SK-N-SH (cell line): ENCODE measurements at regions not wholly inside any gene's neighbourhood (a gene's known extent, or its start where the extent isn't known, plus 50 kb on each side); places are given as distances from the start of the nearest gene placed in this dataset.

Source experiments
- CTCF ChIA-PET: fragments of 300-600, 350-600 bp; formaldehyde crosslinking; extraction: SDS; loops from one replicate; lab custom pipeline; 2021; lab: Yijun Ruan, JAX
- POLR2A ChIA-PET: fragments of 350-600 bp; sonication (Branson Sonifier 250); formaldehyde crosslinking; extraction: SDS; loops from one replicate; lab custom pipeline; 2020; ENCODE audit warnings: antibody characterized with exemption, inconsistent platforms; lab: Yijun Ruan, JAX
- DNase-seq: peaks from one replicate; pipeline ENCODE4 v3.0.0; 2012
- H2AFZ ChIP-seq: fragments of 200-600 bp; sonication (generic); 2 replicates; pipeline ENCODE4 v1.8.1; 2016; ENCODE audit warnings: antibody characterized with exemption, mild to moderate bottlenecking, low read depth
- H3F3A ChIP-seq: fragments of 200-600 bp; sonication (generic); replicated peaks from 2 replicates; pipeline ENCODE3; 2016; ENCODE audit warnings: antibody characterized with exemption, mild to moderate bottlenecking; ENCODE audit not compliant: insufficient read depth
- H3K27ac ChIP-seq, 2 experiments: fragments of 200-500 bp in 1 of 2; fragments of 200-600 bp in 1 of 2; sonication (Bioruptor generic) in 1 of 2; sonication (generic), shearing (Covaris generic) in 1 of 2; 2 replicates each; pipeline versions ENCODE4 v1.5.1 to v1.6.1; 2014 to 2016; ENCODE audit warnings: low read depth in 2 of 2, inconsistent platforms in 1 of 2, low read length in 1 of 2, mild to moderate bottlenecking in 1 of 2, mixed read lengths in 1 of 2
- H3K27me3 ChIP-seq: fragments of 200-600 bp; sonication (generic), shearing (Covaris generic); 2 replicates; pipeline ENCODE4 v1.6.1; 2016; ENCODE audit warnings: mixed run types; ENCODE audit not compliant: insufficient read depth
- H3K36me3 ChIP-seq, 2 experiments: fragments of 200-500 bp in 1 of 2; fragments of 200-600 bp in 1 of 2; sonication (Bioruptor generic) in 1 of 2; sonication (generic) in 1 of 2; replicated peaks in 1 of 2; 2 replicates each; pipeline versions ENCODE3 to v1.5.1; 2014 to 2016; ENCODE audit warnings: low read length in 1 of 2, mild to moderate bottlenecking in 1 of 2; ENCODE audit not compliant: insufficient read depth in 2 of 2, control insufficient read depth in 1 of 2
- H3K4me1 ChIP-seq, 2 experiments: fragments of 200-500 bp in 1 of 2; fragments of 200-600 bp in 1 of 2; sonication (Bioruptor generic) in 1 of 2; sonication (generic), shearing (Covaris generic) in 1 of 2; 2 replicates each; pipeline versions ENCODE4 v1.5.1 to v1.6.1; 2014 to 2016; ENCODE audit warnings: low read depth in 1 of 2, low read length in 1 of 2, mixed run types in 1 of 2; ENCODE audit not compliant: insufficient read depth in 2 of 2, control insufficient read depth in 1 of 2
- H3K4me2 ChIP-seq: fragments of 200-600 bp; sonication (generic), shearing (Covaris generic); 2 replicates; pipeline ENCODE4 v1.6.1; 2017; ENCODE audit warnings: mixed run types
- H3K4me3 ChIP-seq, 2 experiments: fragments of 200-500 bp in 1 of 2; fragments of 200-600 bp in 1 of 2; sonication (Bioruptor generic) in 1 of 2; sonication (generic), shearing (Covaris generic) in 1 of 2; 2 replicates each; pipeline versions ENCODE4 v1.5.1 to v1.8.1; 2014 to 2016; ENCODE audit warnings: low read depth in 2 of 2, inconsistent platforms in 1 of 2, low read length in 1 of 2, mild to moderate bottlenecking in 1 of 2, mixed read lengths in 1 of 2, moderate library complexity in 1 of 2
- H3K79me2 ChIP-seq: fragments of 200-600 bp; sonication (generic); 2 replicates; pipeline ENCODE4 v1.8.1; 2017; ENCODE audit warnings: mild to moderate bottlenecking; ENCODE audit not compliant: insufficient read depth
- H3K9ac ChIP-seq: fragments of 200-600 bp; sonication (generic); 2 replicates; pipeline ENCODE4 v1.6.1; 2017; ENCODE audit warnings: mixed run types
- H3K9me2 ChIP-seq: fragments of 200-600 bp; sonication (generic); 2 replicates; pipeline ENCODE4 v1.6.1; 2017; ENCODE audit warnings: mixed run types
- H3K9me3 ChIP-seq: fragments of 200-600 bp; sonication (generic); 2 replicates; pipeline ENCODE4 v1.6.1; 2017; ENCODE audit warnings: mixed run types, mild to moderate bottlenecking, moderate library complexity
- H4K20me1 ChIP-seq: fragments of 200-600 bp; sonication (generic); 2 replicates; pipeline ENCODE4 v1.6.1; 2017; ENCODE audit warnings: mild to moderate bottlenecking, mixed run types; ENCODE audit not compliant: insufficient read depth
- CHD2 ChIP-seq: fragments of 150-350 bp; IDR thresholded peaks from 2 replicates; pipeline ENCODE4 v1.6.1; 2018; ENCODE audit warnings: low read length; ENCODE audit not compliant: partially characterized antibody
- ELF1 ChIP-seq: IDR thresholded peaks from 2 replicates; pipeline ENCODE4 v1.4.0; 2012
- EP300 ChIP-seq, 2 experiments: IDR thresholded peaks; 2 replicates each; pipeline versions ENCODE4 v1.4.0 to v1.6.1; 2012; ENCODE audit warnings: borderline replicate concordance in 1 of 2, low read depth in 1 of 2, low read length in 1 of 2
- FOSL2 ChIP-seq: IDR thresholded peaks from 2 replicates; pipeline ENCODE4 v1.4.0; 2012; ENCODE audit warnings: low read depth, mild to moderate bottlenecking, moderate library complexity, borderline replicate concordance
- FOXJ3 ChIP-seq: sonication (generic); formaldehyde crosslinking; IDR thresholded peaks from 2 replicates; pipeline ENCODE4 v1.5.1; 2020; ENCODE audit warnings: mild to moderate bottlenecking, missing genetic modification reagents
- FOXM1 ChIP-seq: IDR thresholded peaks from 2 replicates; pipeline ENCODE4 v1.4.0; 2012; ENCODE audit warnings: low read depth, mild to moderate bottlenecking
- GABPA ChIP-seq: IDR thresholded peaks from 2 replicates; pipeline ENCODE4 v1.4.0; 2012; ENCODE audit warnings: low read depth, mild to moderate bottlenecking
- GATA2 ChIP-seq: sonication (generic); formaldehyde crosslinking; IDR thresholded peaks from 2 replicates; pipeline ENCODE4 v1.5.0; 2020; ENCODE audit warnings: mild to moderate bottlenecking, missing genetic modification reagents
- IRF3 ChIP-seq: fragments of 150-350 bp; IDR thresholded peaks from 2 replicates; pipeline ENCODE4 v1.6.1; 2016; ENCODE audit warnings: mild to moderate bottlenecking, low read depth, low read length
- JUND ChIP-seq: IDR thresholded peaks from 2 replicates; pipeline ENCODE4 v1.4.0; 2012
- MEF2A ChIP-seq: IDR thresholded peaks from 2 replicates; pipeline ENCODE4 v1.4.0; 2012; ENCODE audit warnings: low read depth, borderline replicate concordance
- MXI1 ChIP-seq: IDR thresholded peaks from 2 replicates; pipeline ENCODE4 v1.6.1; 2012; ENCODE audit warnings: mild to moderate bottlenecking, low read depth, low read length, improper control_type of control experiment
- NFIC ChIP-seq: IDR thresholded peaks from 2 replicates; pipeline ENCODE4 v1.4.0; 2012; ENCODE audit warnings: borderline replicate concordance
- NRF1 ChIP-seq: IDR thresholded peaks from 2 replicates; pipeline ENCODE4 v1.6.1; 2012; ENCODE audit warnings: low read depth, mild to moderate bottlenecking, low read length
- POLR2AphosphoS5 ChIP-seq: IDR thresholded peaks from 2 replicates; pipeline ENCODE4 v1.6.1; 2012; ENCODE audit warnings: low read depth, low read length
- RAD21 ChIP-seq: IDR thresholded peaks from 2 replicates; pipeline ENCODE4 v1.6.1; 2012; ENCODE audit warnings: mild to moderate bottlenecking, low read length
- RCOR1 ChIP-seq: fragments of 150-350 bp; IDR thresholded peaks from 2 replicates; pipeline ENCODE4 v1.6.1; 2017; ENCODE audit warnings: antibody characterized with exemption, low read length
- RFX5 ChIP-seq: IDR thresholded peaks from 2 replicates; pipeline ENCODE4 v1.6.1; 2012; ENCODE audit warnings: mild to moderate bottlenecking, improper control_type of control experiment, low read length
- RXRA ChIP-seq: IDR thresholded peaks from 2 replicates; pipeline ENCODE4 v1.4.0; 2012; ENCODE audit warnings: low read depth, mild to moderate bottlenecking, borderline replicate concordance
- SIN3A ChIP-seq: IDR thresholded peaks from 2 replicates; pipeline ENCODE4 v1.6.1; 2012; ENCODE audit warnings: low read depth, mild to moderate bottlenecking, low read length, moderate library complexity, borderline replicate concordance
- SMC3 ChIP-seq: IDR thresholded peaks from 2 replicates; pipeline ENCODE4 v1.6.1; 2012; ENCODE audit warnings: low read depth, low read length, improper control_type of control experiment
- TAF1 ChIP-seq: IDR thresholded peaks from 2 replicates; pipeline ENCODE4 v1.6.1; 2012; ENCODE audit warnings: low read depth, mild to moderate bottlenecking, low read length, moderate library complexity, borderline replicate concordance
- TCF12 ChIP-seq: IDR thresholded peaks from 2 replicates; pipeline ENCODE4 v1.4.0; 2012
- TEAD4 ChIP-seq: IDR thresholded peaks from 2 replicates; pipeline ENCODE4 v1.4.0; 2012; ENCODE audit warnings: mild to moderate bottlenecking, borderline replicate concordance; ENCODE audit not compliant: insufficient read depth
- USF1 ChIP-seq: IDR thresholded peaks from 2 replicates; pipeline ENCODE4 v1.4.0; 2012; ENCODE audit warnings: low read depth, borderline replicate concordance
- YY1 ChIP-seq: IDR thresholded peaks from 2 replicates; pipeline ENCODE4 v1.4.0; 2012; ENCODE audit warnings: low read depth, mild to moderate bottlenecking
- ZBTB33 ChIP-seq: IDR thresholded peaks from 2 replicates; pipeline ENCODE4 v1.4.0; 2012; ENCODE audit warnings: low read depth, borderline replicate concordance
- WGBS: methylation state at CpG from one replicate; pipeline ENCODE4 v1.1.6; 2017; ENCODE audit warnings: low lambda C conversion rate; 5-methylcytosine and 5-hydroxymethylcytosine counted together
- TF ChIP-seq, protein P1 (sequence below): fragments of 200-600 bp; sonication (generic); IDR thresholded peaks from 2 replicates; pipeline ENCODE4 v1.6.1; 2017; ENCODE audit warnings: antibody characterized with exemption, mild to moderate bottlenecking, moderate library complexity
- TF ChIP-seq, protein P2 (sequence below): IDR thresholded peaks from 2 replicates; pipeline ENCODE4; 2012
- TF ChIP-seq, protein P3 (sequence below): IDR thresholded peaks from 2 replicates; pipeline ENCODE4 v1.4.0; 2012; ENCODE audit warnings: low read depth

DNA sequence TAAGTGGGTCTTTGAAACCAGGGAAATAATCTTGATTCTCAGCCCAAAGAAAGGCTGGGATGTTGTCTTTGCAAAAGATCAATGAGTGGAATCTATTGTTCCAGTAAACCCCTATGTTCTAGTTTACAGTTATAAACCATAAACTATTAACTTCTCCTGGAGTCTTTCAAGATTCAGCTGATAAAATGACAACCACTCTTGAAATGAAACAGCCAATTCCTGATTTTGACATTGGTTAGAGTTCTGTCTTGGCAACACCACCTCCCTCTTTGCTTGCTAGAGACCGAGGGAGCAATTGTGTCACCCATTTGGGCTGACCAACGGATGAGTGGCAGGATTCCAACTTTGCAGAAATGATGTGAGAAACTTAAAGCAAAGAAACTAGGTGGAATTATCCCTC lies 746.9 kb downstream of the SLC4A3 start:
- H3K27me3 ChIP-seq, result no peaks in the 10 kb centered on the region
- no peak overlapping the region for H3K4me3 ChIP-seq
- H3K4me2 ChIP-seq, result no peak overlapping the region
- no peak overlapping the region for H2AFZ ChIP-seq
- H3F3A ChIP-seq, result peaks cover 5% of the 10 kb centered on the region
- H3K9me2 ChIP-seq, result no peaks in the 10 kb centered on the region
- no peak for DNase-seq
- H3K9ac ChIP-seq, result no peak overlapping the region
- H3K27ac ChIP-seq, result peak overlapping the region; percentile 39 to 63; a peak in 2 of 4 replicates
- H3K79me2 ChIP-seq, result no peaks in the 10 kb centered on the region
- no peaks in the 10 kb centered on the region for H3K4me1 ChIP-seq
- CTCF ChIA-PET, result no interaction called here
- POLR2A ChIA-PET, result no interaction called here
- H3K36me3 ChIP-seq, result no peaks in the 10 kb centered on the region
- 6% methylated on average over 2 of the region's 2 CpGs for WGBS
- no peaks in the 10 kb centered on the region for H4K20me1 ChIP-seq
- no peaks in the 10 kb centered on the region for H3K9me3 ChIP-seq
- TF ChIP-seq TEAD4, result peak; percentile 45
- no peak for TF ChIP-seq RFX5
- TF ChIP-seq EP300 (IDR thresholded peaks at IDR 0.05; ENCODE audit: borderline replicate concordance in 1 of 2, low read depth in 1 of 2, low read length in 1 of 2), result peak in 1 of 2 experiments; percentile 66; a peak in 1 of 4 replicates
- TF ChIP-seq FOXM1, result no peak
- TF ChIP-seq JUND, result peak; percentile 60
- no peak for TF ChIP-seq SMC3
- TF ChIP-seq, protein P1, sequence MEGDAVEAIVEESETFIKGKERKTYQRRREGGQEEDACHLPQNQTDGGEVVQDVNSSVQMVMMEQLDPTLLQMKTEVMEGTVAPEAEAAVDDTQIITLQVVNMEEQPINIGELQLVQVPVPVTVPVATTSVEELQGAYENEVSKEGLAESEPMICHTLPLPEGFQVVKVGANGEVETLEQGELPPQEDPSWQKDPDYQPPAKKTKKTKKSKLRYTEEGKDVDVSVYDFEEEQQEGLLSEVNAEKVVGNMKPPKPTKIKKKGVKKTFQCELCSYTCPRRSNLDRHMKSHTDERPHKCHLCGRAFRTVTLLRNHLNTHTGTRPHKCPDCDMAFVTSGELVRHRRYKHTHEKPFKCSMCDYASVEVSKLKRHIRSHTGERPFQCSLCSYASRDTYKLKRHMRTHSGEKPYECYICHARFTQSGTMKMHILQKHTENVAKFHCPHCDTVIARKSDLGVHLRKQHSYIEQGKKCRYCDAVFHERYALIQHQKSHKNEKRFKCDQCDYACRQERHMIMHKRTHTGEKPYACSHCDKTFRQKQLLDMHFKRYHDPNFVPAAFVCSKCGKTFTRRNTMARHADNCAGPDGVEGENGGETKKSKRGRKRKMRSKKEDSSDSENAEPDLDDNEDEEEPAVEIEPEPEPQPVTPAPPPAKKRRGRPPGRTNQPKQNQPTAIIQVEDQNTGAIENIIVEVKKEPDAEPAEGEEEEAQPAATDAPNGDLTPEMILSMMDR, result no peak
- TF ChIP-seq TCF12, result peak; percentile 76
- no peak for TF ChIP-seq CHD2
- no peak for TF ChIP-seq YY1
- no peak for TF ChIP-seq RAD21
- TF ChIP-seq MXI1, result no peak
- no peak for TF ChIP-seq NRF1
- no peak for TF ChIP-seq FOXJ3 (CRISPR knock-in tag)
- TF ChIP-seq GABPA, result no peak
- TF ChIP-seq ELF1, result no peak; the same call in 1 of the 2 replicates
- no peak for TF ChIP-seq TAF1
- TF ChIP-seq NFIC, result 0 out of 2 replicates have a peak, but pooled peaks have one; percentile 41
- TF ChIP-seq POLR2AphosphoS5, result peak; percentile 29; the same call in 1 of the 2 replicates
- no peak for TF ChIP-seq IRF3
- TF ChIP-seq USF1, result no peak
- TF ChIP-seq, protein P2, sequence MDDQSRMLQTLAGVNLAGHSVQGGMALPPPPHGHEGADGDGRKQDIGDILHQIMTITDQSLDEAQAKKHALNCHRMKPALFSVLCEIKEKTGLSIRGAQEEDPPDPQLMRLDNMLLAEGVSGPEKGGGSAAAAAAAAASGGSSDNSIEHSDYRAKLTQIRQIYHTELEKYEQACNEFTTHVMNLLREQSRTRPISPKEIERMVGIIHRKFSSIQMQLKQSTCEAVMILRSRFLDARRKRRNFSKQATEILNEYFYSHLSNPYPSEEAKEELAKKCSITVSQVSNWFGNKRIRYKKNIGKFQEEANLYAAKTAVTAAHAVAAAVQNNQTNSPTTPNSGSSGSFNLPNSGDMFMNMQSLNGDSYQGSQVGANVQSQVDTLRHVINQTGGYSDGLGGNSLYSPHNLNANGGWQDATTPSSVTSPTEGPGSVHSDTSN, result peak; percentile 81
- TF ChIP-seq, protein P3, sequence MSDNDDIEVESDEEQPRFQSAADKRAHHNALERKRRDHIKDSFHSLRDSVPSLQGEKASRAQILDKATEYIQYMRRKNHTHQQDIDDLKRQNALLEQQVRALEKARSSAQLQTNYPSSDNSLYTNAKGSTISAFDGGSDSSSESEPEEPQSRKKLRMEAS, result no peak
- TF ChIP-seq FOSL2, result 0 out of 2 replicates have a peak, but pooled peaks have one; percentile 9
- no peak for TF ChIP-seq MEF2A
- TF ChIP-seq ZBTB33, result no peak
- peak; percentile 64; the same call in 1 of the 2 replicates for TF ChIP-seq RXRA
- no peak for TF ChIP-seq RCOR1
- TF ChIP-seq GATA2 (CRISPR knock-in tag), result no peak
- no peak for TF ChIP-seq SIN3A
